ENCODE measurements at regions not wholly inside any gene's neighbourhood (a gene's known extent, or its start where the extent isn't known, plus 50 kb on each side); places are given as distances from the start of the nearest gene placed in this dataset.

- no peak overlapping the region for H3K4me3 ChIP-seq (ENCODE audit: low read depth, low read length)
- DNase-seq (ENCODE audit: low read depth) = no peak
- TF ChIP-seq CTCF (conservative IDR thresholded peaks at IDR 0.05; ENCODE audit: low read depth, low read length) = no peak
Observed at GRCh38 chr16:25481636-25482035, 210.1 kb upstream of the HS3ST4 start.

- DNase-seq (ENCODE audit: low read depth) = no peak
- H3K4me3 ChIP-seq (ENCODE audit: low read depth, low read length) = no peak overlapping the region
- no peak for TF ChIP-seq CTCF (conservative IDR thresholded peaks at IDR 0.05; ENCODE audit: low read depth, low read length)
Observed at GRCh38 chr16:25478476-25478875, 213.3 kb upstream of the HS3ST4 start.

- no peak for TF ChIP-seq CTCF (conservative IDR thresholded peaks at IDR 0.05; ENCODE audit: low read depth, low read length)
- DNase-seq (ENCODE audit: low read depth) = no peak
- no peak overlapping the region for H3K4me3 ChIP-seq (ENCODE audit: low read depth, low read length)
Observed at GRCh38 chr16:25464058-25464457, 206.4 kb upstream of the ZKSCAN2 start.

GRCh38 chr16:25449802-25450201 is 192.2 kb upstream of the ZKSCAN2 start:
- no peak for DNase-seq (ENCODE audit: low read depth)
- no peak overlapping the region for H3K4me3 ChIP-seq (ENCODE audit: low read depth, low read length)
- no peak for TF ChIP-seq CTCF (conservative IDR thresholded peaks at IDR 0.05; ENCODE audit: low read depth, low read length)

- no peak for TF ChIP-seq CTCF (conservative IDR thresholded peaks at IDR 0.05; ENCODE audit: low read depth, low read length)
- no peak for DNase-seq (ENCODE audit: low read depth)
- no peak overlapping the region for H3K4me3 ChIP-seq (ENCODE audit: low read depth, low read length)
Observed at GRCh38 chr16:25443994-25444393, 186.3 kb upstream of the ZKSCAN2 start.

GRCh38 chr16:25434064-25434463 is 176.4 kb upstream of the ZKSCAN2 start:
- no peak overlapping the region for H3K4me3 ChIP-seq (ENCODE audit: low read depth, low read length)
- no peak for TF ChIP-seq CTCF (conservative IDR thresholded peaks at IDR 0.05; ENCODE audit: low read depth, low read length)
- DNase-seq (ENCODE audit: low read depth) = no peak

- no peak for DNase-seq (ENCODE audit: low read depth)
- no peak overlapping the region for H3K4me3 ChIP-seq (ENCODE audit: low read depth, low read length)
- TF ChIP-seq CTCF (conservative IDR thresholded peaks at IDR 0.05; ENCODE audit: low read depth, low read length) = no peak
Observed at GRCh38 chr16:25433388-25433787, 175.7 kb upstream of the ZKSCAN2 start.

All from choroid plexus epithelial cell (primary cell).